Left lung (tissue), 4 donors: ENCODE measurements at regions not wholly inside any gene's neighbourhood (a gene's known extent, or its start where the extent isn't known, plus 50 kb on each side); places are given as distances from the start of the nearest gene placed in this dataset.

Experiments
- ATAC-seq: fragments of 200-7000 bp; cut with Tn5 transposase; one replicate; pipeline ENCODE4 v1.9.1; 2020; ENCODE audit warnings: moderate library complexity
- DNase-seq, 4 donors: peaks; one replicate each; pipeline ENCODE4 v3.0.0-alpha.2; 2013 to 2020
- H3K27ac ChIP-seq, 2 donors: fragments of 200-600 bp; sonication (generic) in 1 of 2; one replicate each; pipeline versions ENCODE4 v1.5.0 to v1.8.0; 2020 to 2021
- H3K27me3 ChIP-seq, 2 donors: fragments of 200-600 bp; sonication (generic) in 1 of 2; one replicate each; pipeline versions ENCODE4 v1.5.0 to v1.8.0; 2020 to 2021
- H3K36me3 ChIP-seq, 2 donors: fragments of 200-600 bp; sonication (generic) in 1 of 2; one replicate each; pipeline versions ENCODE4 v1.5.0 to v1.8.0; 2020 to 2021
- H3K4me1 ChIP-seq, 2 donors: fragments of 200-600 bp; one replicate each; pipeline ENCODE4 v1.8.0; 2021
- H3K4me3 ChIP-seq, 2 donors: fragments of 200-600 bp; sonication (generic) in 1 of 2; one replicate each; pipeline versions ENCODE4 v1.5.0 to v1.8.0; 2020 to 2021; ENCODE audit warnings: mild to moderate bottlenecking in 1 of 2
- H3K9me3 ChIP-seq, 2 donors: fragments of 200-600 bp; sonication (generic) in 1 of 2; one replicate each; pipeline versions ENCODE4 v1.5.0 to v1.8.0; 2020 to 2021
- intact Hi-C, 2 donors: fragments of 100-400 bp; cut with DNase I; formaldehyde crosslinking; loops; one replicate each; pipeline versions ENCODE4 v1.11.2 to v1.14.2; 2022
- TF ChIP-seq, protein P1 (sequence below), 2 donors: fragments of 200-600 bp; sonication (generic) in 1 of 2; IDR thresholded peaks; one replicate each; pipeline versions ENCODE4 v1.5.0 to v1.8.0; 2021; ENCODE audit warnings: antibody characterized with exemption in 2 of 2
- donor health status: DM: no; HTN: yes; CAD: no.
- donor health status: DM: no; HTN: no; CAD: no.

DNA sequence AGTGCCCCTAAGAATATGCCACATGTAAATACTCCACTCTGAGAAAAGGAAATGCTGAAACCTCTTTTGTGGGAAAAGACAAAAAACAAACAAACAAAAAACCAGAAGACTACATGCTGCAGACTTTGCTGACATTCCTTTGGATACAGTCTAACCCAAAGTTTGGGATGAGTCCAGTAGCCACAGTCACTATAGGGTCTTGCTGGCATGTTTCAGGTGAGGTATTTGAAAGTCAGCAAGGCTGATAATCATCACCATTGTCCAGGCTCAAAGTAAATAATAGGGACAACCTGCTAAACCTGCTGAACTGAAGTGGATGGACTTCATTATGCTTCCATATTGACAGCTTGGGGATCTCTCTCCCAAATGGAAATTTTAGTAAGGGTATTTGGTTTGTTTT, 1087.0 kb upstream of the LRRTM3 start:
- no peaks in the 10 kb centered on the region for H3K36me3 ChIP-seq
- ATAC-seq (no peak), DNase-seq (no peak)
- no peak overlapping the region for H3K27ac ChIP-seq
- H3K4me3 ChIP-seq: no peak overlapping the region
- intact Hi-C loops: no loop called here
- H3K4me1 ChIP-seq: no peaks in the 10 kb centered on the region
- no peaks in the 10 kb centered on the region for H3K9me3 ChIP-seq
- TF ChIP-seq, protein P1, sequence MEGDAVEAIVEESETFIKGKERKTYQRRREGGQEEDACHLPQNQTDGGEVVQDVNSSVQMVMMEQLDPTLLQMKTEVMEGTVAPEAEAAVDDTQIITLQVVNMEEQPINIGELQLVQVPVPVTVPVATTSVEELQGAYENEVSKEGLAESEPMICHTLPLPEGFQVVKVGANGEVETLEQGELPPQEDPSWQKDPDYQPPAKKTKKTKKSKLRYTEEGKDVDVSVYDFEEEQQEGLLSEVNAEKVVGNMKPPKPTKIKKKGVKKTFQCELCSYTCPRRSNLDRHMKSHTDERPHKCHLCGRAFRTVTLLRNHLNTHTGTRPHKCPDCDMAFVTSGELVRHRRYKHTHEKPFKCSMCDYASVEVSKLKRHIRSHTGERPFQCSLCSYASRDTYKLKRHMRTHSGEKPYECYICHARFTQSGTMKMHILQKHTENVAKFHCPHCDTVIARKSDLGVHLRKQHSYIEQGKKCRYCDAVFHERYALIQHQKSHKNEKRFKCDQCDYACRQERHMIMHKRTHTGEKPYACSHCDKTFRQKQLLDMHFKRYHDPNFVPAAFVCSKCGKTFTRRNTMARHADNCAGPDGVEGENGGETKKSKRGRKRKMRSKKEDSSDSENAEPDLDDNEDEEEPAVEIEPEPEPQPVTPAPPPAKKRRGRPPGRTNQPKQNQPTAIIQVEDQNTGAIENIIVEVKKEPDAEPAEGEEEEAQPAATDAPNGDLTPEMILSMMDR (IDR thresholded peaks at IDR 0.05): no peak
- no peaks in the 10 kb centered on the region for H3K27me3 ChIP-seq

DNA sequence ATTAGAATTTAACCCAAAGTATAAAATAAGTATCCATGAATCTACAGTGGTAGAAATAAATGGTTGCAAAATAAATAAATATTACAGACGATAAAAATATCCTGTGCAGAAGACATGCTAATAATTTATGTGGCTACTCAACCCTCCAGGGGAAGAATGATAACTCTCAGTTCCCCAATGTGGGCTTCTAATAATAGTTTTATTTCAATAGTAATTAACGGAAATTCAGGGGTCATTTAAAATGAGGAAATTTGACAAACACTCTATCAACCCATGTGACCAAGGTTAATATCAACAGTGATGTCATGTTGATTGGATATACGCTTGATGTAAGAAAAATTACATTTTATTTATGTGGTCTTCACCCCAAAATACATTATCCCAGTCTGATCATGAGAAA, 1082.6 kb upstream of the LRRTM3 start:
- Histone ChIP-seq H3K27ac (no peak overlapping the region), H3K4me3 (no peak overlapping the region), H3K27me3 (no peaks in the 10 kb centered on the region), H3K9me3 (no peaks in the 10 kb centered on the region), H3K36me3 (no peaks in the 10 kb centered on the region), H3K4me1 (no peaks in the 10 kb centered on the region)
- TF ChIP-seq, protein P1 (IDR thresholded peaks at IDR 0.05): no peak
- ATAC-seq (no peak), DNase-seq (no peak)
- intact Hi-C loops: no loop called here

DNA sequence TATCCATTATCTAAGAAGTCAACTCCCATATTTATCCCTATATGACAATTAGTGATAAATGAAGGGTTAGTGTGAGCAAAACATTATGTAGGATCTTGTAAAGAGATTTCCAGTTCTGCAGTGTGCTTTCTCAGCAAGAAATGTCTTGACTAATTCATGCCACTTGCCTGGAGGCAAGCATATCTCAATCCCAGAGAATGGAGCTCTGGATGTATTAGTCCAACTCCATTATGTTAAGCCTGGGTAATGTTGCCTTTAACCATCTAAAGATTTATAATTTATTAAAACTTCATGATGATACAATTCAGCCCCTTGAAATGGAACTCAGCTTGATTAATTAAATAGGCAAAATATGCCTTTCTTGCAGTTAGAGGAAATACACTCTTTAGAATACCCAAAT, 1079.9 kb upstream of the LRRTM3 start:
- TF ChIP-seq, protein P1 (IDR thresholded peaks at IDR 0.05): no peak
- ATAC-seq (no peak), DNase-seq (no peak)
- H3K4me1 ChIP-seq: no peaks in the 10 kb centered on the region
- no peaks in the 10 kb centered on the region for H3K36me3 ChIP-seq
- no peaks in the 10 kb centered on the region for H3K27me3 ChIP-seq
- H3K9me3 ChIP-seq: no peaks in the 10 kb centered on the region
- intact Hi-C loops: no loop called here
- no peak overlapping the region for H3K4me3 ChIP-seq
- no peak overlapping the region for H3K27ac ChIP-seq

DNA sequence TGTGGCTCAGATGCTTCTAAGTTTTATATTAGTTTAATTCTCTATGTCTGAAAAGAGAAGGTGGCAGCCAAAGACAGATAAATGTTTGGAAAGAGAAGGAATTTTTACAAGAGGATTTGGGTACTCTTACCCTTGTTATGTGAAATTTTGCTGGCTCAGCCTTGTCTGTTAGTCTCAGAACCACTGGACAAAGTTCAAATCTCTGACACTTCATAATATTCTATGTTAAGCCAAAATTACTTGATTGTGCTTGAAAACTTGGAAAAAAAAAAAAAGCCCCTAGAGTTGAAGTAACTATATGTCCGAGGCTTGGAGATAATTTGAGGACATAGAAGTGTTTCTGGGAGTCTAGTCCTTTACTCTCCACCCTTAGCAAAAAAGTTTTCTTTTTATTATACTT, 1079.3 kb upstream of the LRRTM3 start:
- no peaks in the 10 kb centered on the region for H3K36me3 ChIP-seq
- no peaks in the 10 kb centered on the region for H3K9me3 ChIP-seq
- no peak overlapping the region for H3K27ac ChIP-seq
- ATAC-seq: no peak
- H3K4me1 ChIP-seq: no peaks in the 10 kb centered on the region
- H3K4me3 ChIP-seq: no peak overlapping the region
- no peaks in the 10 kb centered on the region for H3K27me3 ChIP-seq
- intact Hi-C loops: no loop called here
- peak in 2 of 4 donors; percentile 26 to 32 for DNase-seq
- TF ChIP-seq, protein P1 (IDR thresholded peaks at IDR 0.05): no peak

DNA sequence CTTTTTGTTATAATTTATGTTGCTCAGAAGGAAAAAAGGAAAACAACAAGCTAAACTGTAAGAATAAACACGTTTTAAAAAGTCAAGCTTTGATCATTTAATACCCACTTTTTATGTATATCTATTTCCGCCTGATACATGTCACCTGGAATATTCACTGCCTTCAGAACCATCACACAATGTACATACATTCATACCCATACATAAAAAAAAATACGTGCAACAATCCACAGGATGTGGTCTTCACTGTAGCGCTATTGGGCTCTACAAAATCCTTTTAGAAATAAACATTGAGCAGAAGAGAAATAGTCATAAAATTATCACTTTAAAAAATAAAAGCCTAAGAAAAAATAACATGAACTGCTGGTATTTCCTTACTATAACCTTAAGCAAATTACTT, 1078.9 kb upstream of the LRRTM3 start:
- Histone ChIP-seq H3K4me1 (no peaks in the 10 kb centered on the region), H3K36me3 (no peaks in the 10 kb centered on the region), H3K4me3 (no peak overlapping the region), H3K27ac (no peak overlapping the region), H3K9me3 (no peaks in the 10 kb centered on the region), H3K27me3 (no peaks in the 10 kb centered on the region)
- intact Hi-C loops: no loop called here
- TF ChIP-seq, protein P1 (IDR thresholded peaks at IDR 0.05): no peak
- ATAC-seq (no peak), DNase-seq (peak in 1 of 4 donors; percentile 6)
